OCI-LY1 (cell line): ENCODE measurements at regions not wholly inside any gene's neighbourhood (a gene's known extent, or its start where the extent isn't known, plus 50 kb on each side); places are given as distances from the start of the nearest gene placed in this dataset.

ENCODE experiments used
- H2AFZ ChIP-seq: fragments of 200-600 bp; sonication (generic), shearing (Covaris generic); 2 replicates; pipeline ENCODE4 v1.6.0; 2014; ENCODE audit warnings: antibody characterized with exemption, mild to moderate bottlenecking, low read length
- H3F3A ChIP-seq: fragments of 200-600 bp; sonication (generic), shearing (Covaris generic); 2 replicates; pipeline ENCODE4 v1.6.0; 2014; ENCODE audit warnings: mild to moderate bottlenecking, antibody characterized with exemption, low read length, moderate library complexity; ENCODE audit not compliant: insufficient read depth
- H3K27ac ChIP-seq: fragments of 200-600 bp; sonication (generic); 2 replicates; pipeline ENCODE4 v1.5.1; 2014; ENCODE audit warnings: low read length, mixed run types, mild to moderate bottlenecking, low read depth; ENCODE audit not compliant: poor library complexity, severe bottlenecking
- H3K27me3 ChIP-seq: fragments of 200-600 bp; sonication (generic); 2 replicates; pipeline ENCODE4 v1.6.0; 2014; ENCODE audit warnings: antibody characterized with exemption, mild to moderate bottlenecking, low read length, moderate library complexity; ENCODE audit not compliant: insufficient read depth
- H3K36me3 ChIP-seq: fragments of 200-600 bp; sonication (generic); 2 replicates; pipeline ENCODE4 v1.6.1; 2014; ENCODE audit warnings: mild to moderate bottlenecking, antibody characterized with exemption, low read length, moderate library complexity, mixed read lengths; ENCODE audit not compliant: insufficient read depth
- H3K4me1 ChIP-seq: fragments of 200-600 bp; sonication (generic); 2 replicates; pipeline ENCODE4 v1.5.1; 2014; ENCODE audit warnings: mild to moderate bottlenecking, low read length, moderate library complexity; ENCODE audit not compliant: insufficient read depth, severe bottlenecking
- H3K4me2 ChIP-seq: fragments of 200-600 bp; sonication (generic), shearing (Covaris generic); 2 replicates; pipeline ENCODE4 v1.6.1; 2014; ENCODE audit warnings: low read length
- H3K4me3 ChIP-seq: fragments of 200-600 bp; sonication (generic); 2 replicates; pipeline ENCODE4 v1.5.1; 2014; ENCODE audit warnings: low read length, low read depth, mild to moderate bottlenecking, mixed read lengths; ENCODE audit not compliant: poor library complexity, severe bottlenecking
- H3K79me2 ChIP-seq: fragments of 200-600 bp; shearing (Covaris generic); 2 replicates; pipeline ENCODE4 v1.6.1; 2016; ENCODE audit warnings: mixed run types, low read length, mixed read lengths; ENCODE audit not compliant: insufficient read depth
- H3K9ac ChIP-seq: fragments of 200-600 bp; sonication (generic), shearing (Covaris generic); 2 replicates; pipeline ENCODE4 v1.6.1; 2014; ENCODE audit warnings: mild to moderate bottlenecking, low read length, mixed read lengths
- H3K9me2 ChIP-seq: fragments of 200-600 bp; sonication (generic), shearing (Covaris generic); 2 replicates; pipeline ENCODE4 v1.6.1; 2014; ENCODE audit warnings: low read depth, mild to moderate bottlenecking, low read length, mixed read lengths
- H3K9me3 ChIP-seq: fragments of 200-600 bp; shearing (Covaris generic); 2 replicates; pipeline ENCODE4 v1.6.1; 2014; ENCODE audit warnings: low read length, mixed read lengths
- H4K20me1 ChIP-seq: fragments of 200-600 bp; sonication (generic), shearing (Covaris generic); 2 replicates; pipeline ENCODE4 v1.6.0; 2016; ENCODE audit warnings: mild to moderate bottlenecking, low read length; ENCODE audit not compliant: insufficient read depth
- EZH2 ChIP-seq: fragments of 200-600 bp; sonication (generic), shearing (Covaris generic); IDR thresholded peaks from 2 replicates; pipeline ENCODE4 v1.8.0; 2017; ENCODE audit warnings: borderline replicate concordance, mixed run types, mild to moderate bottlenecking, antibody characterized with exemption, low read length, moderate library complexity, mixed read lengths
- TF ChIP-seq, protein P1 (sequence below): fragments of 200-600 bp; sonication (generic), shearing (Covaris generic); IDR thresholded peaks from 2 replicates; pipeline ENCODE4 v1.5.1; 2017; ENCODE audit warnings: mild to moderate bottlenecking, antibody characterized with exemption, low read length, moderate library complexity, mixed read lengths

DNA sequence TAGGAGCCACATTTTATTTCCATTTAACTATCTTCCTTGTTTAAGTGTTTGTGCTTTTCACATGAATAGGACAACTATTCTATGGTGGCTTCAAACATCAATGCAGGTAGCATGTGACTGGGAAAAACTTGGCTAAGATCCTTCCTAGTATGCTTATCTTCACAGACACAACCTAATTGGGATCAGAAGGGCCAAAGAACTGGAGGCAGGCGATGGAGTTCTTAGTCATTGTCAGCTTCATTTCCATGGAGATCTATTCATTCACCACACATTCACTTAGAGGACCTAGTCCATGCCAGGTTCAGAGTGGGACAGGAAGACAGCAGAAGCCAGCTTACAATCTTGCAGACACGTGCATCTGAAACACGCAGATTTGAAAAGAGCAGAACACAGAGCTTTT lies 277.5 kb upstream of the PPP2R3A start:
- Histone ChIP-seq H3K4me3 (no peak overlapping the region), H3K9ac (no peak overlapping the region), H3K9me3 (no peaks in the 10 kb centered on the region), H3K4me1 (no peaks in the 10 kb centered on the region), H2AFZ (no peak overlapping the region), H3K36me3 (no peaks in the 10 kb centered on the region), H3K9me2 (no peaks in the 10 kb centered on the region), H3K79me2 (no peaks in the 10 kb centered on the region), H3F3A (no peaks in the 10 kb centered on the region), H3K27ac (no peak overlapping the region), H3K4me2 (no peak overlapping the region), H3K27me3 (no peaks in the 10 kb centered on the region), H4K20me1 (no peaks in the 10 kb centered on the region)
- TF ChIP-seq, protein P1, sequence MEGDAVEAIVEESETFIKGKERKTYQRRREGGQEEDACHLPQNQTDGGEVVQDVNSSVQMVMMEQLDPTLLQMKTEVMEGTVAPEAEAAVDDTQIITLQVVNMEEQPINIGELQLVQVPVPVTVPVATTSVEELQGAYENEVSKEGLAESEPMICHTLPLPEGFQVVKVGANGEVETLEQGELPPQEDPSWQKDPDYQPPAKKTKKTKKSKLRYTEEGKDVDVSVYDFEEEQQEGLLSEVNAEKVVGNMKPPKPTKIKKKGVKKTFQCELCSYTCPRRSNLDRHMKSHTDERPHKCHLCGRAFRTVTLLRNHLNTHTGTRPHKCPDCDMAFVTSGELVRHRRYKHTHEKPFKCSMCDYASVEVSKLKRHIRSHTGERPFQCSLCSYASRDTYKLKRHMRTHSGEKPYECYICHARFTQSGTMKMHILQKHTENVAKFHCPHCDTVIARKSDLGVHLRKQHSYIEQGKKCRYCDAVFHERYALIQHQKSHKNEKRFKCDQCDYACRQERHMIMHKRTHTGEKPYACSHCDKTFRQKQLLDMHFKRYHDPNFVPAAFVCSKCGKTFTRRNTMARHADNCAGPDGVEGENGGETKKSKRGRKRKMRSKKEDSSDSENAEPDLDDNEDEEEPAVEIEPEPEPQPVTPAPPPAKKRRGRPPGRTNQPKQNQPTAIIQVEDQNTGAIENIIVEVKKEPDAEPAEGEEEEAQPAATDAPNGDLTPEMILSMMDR = no peak
- no peak for TF ChIP-seq EZH2

DNA sequence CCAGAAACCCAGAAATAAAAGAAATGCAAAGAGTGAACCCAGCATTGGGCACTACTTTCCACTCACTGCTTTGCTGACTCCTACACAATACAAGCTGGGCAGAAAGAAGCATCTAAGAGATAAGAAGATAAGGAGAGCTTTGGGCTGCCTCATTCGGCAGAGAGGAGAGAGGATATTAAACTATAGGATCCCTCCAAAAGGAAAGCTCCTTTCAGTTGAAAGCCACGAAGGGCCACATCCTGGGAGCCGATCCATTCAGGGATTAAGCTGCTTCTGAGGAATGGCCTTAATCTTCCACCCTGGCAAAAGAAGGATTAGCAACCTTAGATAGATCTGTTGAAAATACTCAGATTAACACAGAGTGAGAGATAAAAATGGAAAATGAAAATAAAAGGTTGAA lies 274.9 kb upstream of the PPP2R3A start:
- TF ChIP-seq EZH2 = no peak
- TF ChIP-seq, protein P1 = no peak

DNA sequence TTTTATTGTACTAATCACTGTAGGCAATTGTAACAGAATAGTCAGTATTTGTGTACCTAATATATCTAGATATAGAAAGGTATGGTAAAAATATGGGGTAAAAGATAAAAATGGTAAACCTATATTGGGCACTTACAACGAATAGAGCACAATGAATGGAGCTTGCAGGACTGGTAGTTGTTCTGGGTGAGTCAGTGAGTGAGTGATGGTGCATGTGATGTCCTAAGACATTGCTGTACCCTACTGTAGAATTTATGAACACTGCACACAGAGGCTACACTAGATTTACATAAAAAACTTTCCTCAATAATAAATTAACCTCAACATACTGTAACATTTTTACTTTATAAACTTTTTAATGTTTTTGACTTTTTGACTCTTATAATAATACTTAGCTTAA lies 274.3 kb upstream of the PPP2R3A start:
- no peaks in the 10 kb centered on the region for H4K20me1 ChIP-seq

More for the DNA sequence above, 274.9 kb upstream of the PPP2R3A start:
- H3K27me3 ChIP-seq = no peaks in the 10 kb centered on the region
- no peaks in the 10 kb centered on the region for H3K9me2 ChIP-seq
- no peaks in the 10 kb centered on the region for H3F3A ChIP-seq
- no peak overlapping the region for H3K4me3 ChIP-seq
- no peaks in the 10 kb centered on the region for H3K36me3 ChIP-seq
- no peak overlapping the region for H3K4me2 ChIP-seq
- no peaks in the 10 kb centered on the region for H3K9me3 ChIP-seq
- no peak overlapping the region for H2AFZ ChIP-seq
- H3K9ac ChIP-seq = no peak overlapping the region
- H3K79me2 ChIP-seq = no peaks in the 10 kb centered on the region
- H3K27ac ChIP-seq = no peak overlapping the region
- no peaks in the 10 kb centered on the region for H3K4me1 ChIP-seq
- no peaks in the 10 kb centered on the region for H4K20me1 ChIP-seq

DNA sequence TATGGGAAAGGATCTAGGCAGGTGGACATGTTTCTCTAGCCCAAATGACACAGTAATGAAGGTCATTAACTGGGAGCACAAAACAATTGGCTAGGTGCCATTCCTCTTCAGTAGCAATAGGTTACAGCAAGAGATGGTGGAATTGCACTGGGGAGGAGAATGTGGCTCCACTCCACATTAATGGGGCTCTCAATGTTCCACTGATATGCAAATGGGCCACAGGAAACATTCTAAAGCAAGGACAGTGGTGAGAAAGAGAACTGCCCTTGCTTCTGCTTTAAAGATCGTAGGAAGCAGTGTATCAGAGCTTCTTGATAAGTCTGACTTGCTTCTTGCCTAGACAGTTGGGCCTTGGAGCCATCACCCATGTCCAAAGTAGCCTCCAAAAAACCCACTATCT lies 271.4 kb upstream of the PPP2R3A start:
- Histone ChIP-seq H3F3A (no peaks in the 10 kb centered on the region), H3K4me2 (no peak overlapping the region), H3K4me3 (no peak overlapping the region), H3K27me3 (no peaks in the 10 kb centered on the region), H3K9me2 (no peaks in the 10 kb centered on the region), H3K4me1 (no peaks in the 10 kb centered on the region), H3K27ac (no peak overlapping the region), H3K79me2 (no peaks in the 10 kb centered on the region), H4K20me1 (no peaks in the 10 kb centered on the region), H3K9ac (no peak overlapping the region), H3K36me3 (no peaks in the 10 kb centered on the region), H2AFZ (no peak overlapping the region), H3K9me3 (no peaks in the 10 kb centered on the region)
- TF ChIP-seq EZH2 = no peak
- TF ChIP-seq, protein P1 = no peak

More for the DNA sequence above, 274.3 kb upstream of the PPP2R3A start:
- TF ChIP-seq EZH2 = no peak
- Histone ChIP-seq H3K27ac (no peak overlapping the region), H3K9me2 (no peaks in the 10 kb centered on the region), H3K36me3 (no peaks in the 10 kb centered on the region), H3K79me2 (no peaks in the 10 kb centered on the region), H3K9ac (no peak overlapping the region), H3F3A (no peaks in the 10 kb centered on the region), H3K4me3 (no peak overlapping the region), H2AFZ (no peak overlapping the region), H3K4me1 (no peaks in the 10 kb centered on the region), H3K27me3 (no peaks in the 10 kb centered on the region), H3K9me3 (no peaks in the 10 kb centered on the region), H3K4me2 (no peak overlapping the region)
